ENCODE measurements at regions not wholly inside any gene's neighbourhood (a gene's known extent, or its start where the extent isn't known, plus 50 kb on each side); places are given as distances from the start of the nearest gene placed in this dataset.

- WGBS (ENCODE audit: insufficient coverage), result no CpG with 5 or more reads among the region's 1 CpG
Measured at GRCh38 chr18:43625582-43625981, 348.3 kb upstream of the SYT4 start.

GRCh38 chr18:43627848-43628530, 350.7 kb upstream of the SYT4 start:
- no peak overlapping the region for H3K27ac ChIP-seq (ENCODE audit: low read length)
- DNase-seq, result no peak
- 80% methylated on average over 2 of the region's 3 CpGs for WGBS (ENCODE audit: insufficient coverage)

More at GRCh38 chr18:43625582-43625981, 348.3 kb upstream of the SYT4 start:
- H3K36me3 ChIP-seq (ENCODE audit: control insufficient read depth, insufficient read depth, low read length), result no peaks in the 10 kb centered on the region
- H3K27ac ChIP-seq (ENCODE audit: low read length), result no peak overlapping the region
- DNase-seq, result no peak
- no peaks in the 10 kb centered on the region for H3K27me3 ChIP-seq (ENCODE audit: control insufficient read depth, insufficient read depth, low read length)
- no peaks in the 10 kb centered on the region for H3K4me1 ChIP-seq (ENCODE audit: control insufficient read depth, insufficient read depth, low read length)
- no peaks in the 10 kb centered on the region for H3K9me3 ChIP-seq (replicated peaks; ENCODE audit: control insufficient read depth, low read depth, low read length)
- H3K4me3 ChIP-seq (ENCODE audit: low read length), result no peak overlapping the region

GRCh38 chr18:43634994-43635393, 357.7 kb upstream of the SYT4 start:
- H3K27ac ChIP-seq (ENCODE audit: low read length), result no peak overlapping the region
- no CpG with 5 or more reads among the region's 2 CpGs for WGBS (ENCODE audit: insufficient coverage)
- no peaks in the 10 kb centered on the region for H3K4me1 ChIP-seq (ENCODE audit: control insufficient read depth, insufficient read depth, low read length)
- H3K4me3 ChIP-seq (ENCODE audit: low read length), result no peak overlapping the region
- no peaks in the 10 kb centered on the region for H3K27me3 ChIP-seq (ENCODE audit: control insufficient read depth, insufficient read depth, low read length)
- peaks cover 4% of the 10 kb centered on the region for H3K9me3 ChIP-seq (replicated peaks; ENCODE audit: control insufficient read depth, low read depth, low read length)
- no peak for DNase-seq
- H3K36me3 ChIP-seq (ENCODE audit: control insufficient read depth, insufficient read depth, low read length), result no peaks in the 10 kb centered on the region

More at GRCh38 chr18:43627848-43628530, 350.7 kb upstream of the SYT4 start:
- Histone ChIP-seq H3K4me3 (ENCODE audit: low read length) (no peak overlapping the region), H3K27me3 (ENCODE audit: control insufficient read depth, insufficient read depth, low read length) (no peaks in the 10 kb centered on the region), H3K36me3 (ENCODE audit: control insufficient read depth, insufficient read depth, low read length) (no peaks in the 10 kb centered on the region), H3K4me1 (ENCODE audit: control insufficient read depth, insufficient read depth, low read length) (no peaks in the 10 kb centered on the region), H3K9me3 (replicated peaks; ENCODE audit: control insufficient read depth, low read depth, low read length) (no peaks in the 10 kb centered on the region)

- Histone ChIP-seq H3K36me3 (ENCODE audit: control insufficient read depth, insufficient read depth, low read length) (no peaks in the 10 kb centered on the region), H3K27me3 (ENCODE audit: control insufficient read depth, insufficient read depth, low read length) (no peaks in the 10 kb centered on the region), H3K9me3 (replicated peaks; ENCODE audit: control insufficient read depth, low read depth, low read length) (peaks cover 4% of the 10 kb centered on the region), H3K4me1 (ENCODE audit: control insufficient read depth, insufficient read depth, low read length) (no peaks in the 10 kb centered on the region), H3K27ac (ENCODE audit: low read length) (no peak overlapping the region), H3K4me3 (ENCODE audit: low read length) (no peak overlapping the region)
- no peak for DNase-seq
- WGBS (ENCODE audit: insufficient coverage), result no CpG with 5 or more reads among the region's 3 CpGs
Measured at GRCh38 chr18:43635397-43635796, 358.1 kb upstream of the SYT4 start.

GRCh38 chr18:43642727-43643330, 365.5 kb upstream of the SYT4 start:
- no peaks in the 10 kb centered on the region for H3K27me3 ChIP-seq (ENCODE audit: control insufficient read depth, insufficient read depth, low read length)
- H3K4me3 ChIP-seq (ENCODE audit: low read length), result no peak overlapping the region
- no CpG with 5 or more reads among the region's 4 CpGs for WGBS (ENCODE audit: insufficient coverage)
- peaks cover 5% of the 10 kb centered on the region for H3K9me3 ChIP-seq (replicated peaks; ENCODE audit: control insufficient read depth, low read depth, low read length)
- peak overlapping the region; percentile 10 for H3K27ac ChIP-seq (ENCODE audit: low read length)
- H3K4me1 ChIP-seq (ENCODE audit: control insufficient read depth, insufficient read depth, low read length), result no peaks in the 10 kb centered on the region
- no peaks in the 10 kb centered on the region for H3K36me3 ChIP-seq (ENCODE audit: control insufficient read depth, insufficient read depth, low read length)
- DNase-seq, result peak; percentile 57

- no peak overlapping the region for H3K4me3 ChIP-seq (ENCODE audit: low read length)
- H3K36me3 ChIP-seq (ENCODE audit: control insufficient read depth, insufficient read depth, low read length), result no peaks in the 10 kb centered on the region
- H3K27me3 ChIP-seq (ENCODE audit: control insufficient read depth, insufficient read depth, low read length), result no peaks in the 10 kb centered on the region
- DNase-seq, result no peak
- WGBS (ENCODE audit: insufficient coverage), result no CpG with 5 or more reads among the region's 2 CpGs
- H3K9me3 ChIP-seq (replicated peaks; ENCODE audit: control insufficient read depth, low read depth, low read length), result no peaks in the 10 kb centered on the region
- no peak overlapping the region for H3K27ac ChIP-seq (ENCODE audit: low read length)
- H3K4me1 ChIP-seq (ENCODE audit: control insufficient read depth, insufficient read depth, low read length), result no peaks in the 10 kb centered on the region
Measured at GRCh38 chr18:43648002-43648401, 370.7 kb upstream of the SYT4 start.

- no peaks in the 10 kb centered on the region for H3K27me3 ChIP-seq (ENCODE audit: control insufficient read depth, insufficient read depth, low read length)
Measured at GRCh38 chr18:43649649-43650357, 372.5 kb upstream of the SYT4 start.

GRCh38 chr18:43650426-43650825, 373.1 kb upstream of the SYT4 start:
- no peak overlapping the region for H3K27ac ChIP-seq (ENCODE audit: low read length)
- WGBS (ENCODE audit: insufficient coverage), result no CpG with 5 or more reads among the region's 2 CpGs
- no peak overlapping the region for H3K4me3 ChIP-seq (ENCODE audit: low read length)
- no peaks in the 10 kb centered on the region for H3K9me3 ChIP-seq (replicated peaks; ENCODE audit: control insufficient read depth, low read depth, low read length)
- no peaks in the 10 kb centered on the region for H3K27me3 ChIP-seq (ENCODE audit: control insufficient read depth, insufficient read depth, low read length)
- H3K4me1 ChIP-seq (ENCODE audit: control insufficient read depth, insufficient read depth, low read length), result no peaks in the 10 kb centered on the region
- peak; percentile 90 for DNase-seq
- H3K36me3 ChIP-seq (ENCODE audit: control insufficient read depth, insufficient read depth, low read length), result no peaks in the 10 kb centered on the region

More at GRCh38 chr18:43649649-43650357, 372.5 kb upstream of the SYT4 start:
- WGBS (ENCODE audit: insufficient coverage), result no CpG with 5 or more reads among the region's 1 CpG
- H3K4me3 ChIP-seq (ENCODE audit: low read length), result no peak overlapping the region
- H3K4me1 ChIP-seq (ENCODE audit: control insufficient read depth, insufficient read depth, low read length), result no peaks in the 10 kb centered on the region
- DNase-seq, result no peak
- no peaks in the 10 kb centered on the region for H3K36me3 ChIP-seq (ENCODE audit: control insufficient read depth, insufficient read depth, low read length)
- H3K9me3 ChIP-seq (replicated peaks; ENCODE audit: control insufficient read depth, low read depth, low read length), result no peaks in the 10 kb centered on the region
- no peak overlapping the region for H3K27ac ChIP-seq (ENCODE audit: low read length)

- no peaks in the 10 kb centered on the region for H3K4me1 ChIP-seq (ENCODE audit: control insufficient read depth, insufficient read depth, low read length)
- H3K36me3 ChIP-seq (ENCODE audit: control insufficient read depth, insufficient read depth, low read length), result no peaks in the 10 kb centered on the region
- H3K9me3 ChIP-seq (replicated peaks; ENCODE audit: control insufficient read depth, low read depth, low read length), result no peaks in the 10 kb centered on the region
- no peak overlapping the region for H3K27ac ChIP-seq (ENCODE audit: low read length)
- DNase-seq, result no peak
- no peak overlapping the region for H3K4me3 ChIP-seq (ENCODE audit: low read length)
- no peaks in the 10 kb centered on the region for H3K27me3 ChIP-seq (ENCODE audit: control insufficient read depth, insufficient read depth, low read length)
- no CpG with 5 or more reads among the region's 2 CpGs for WGBS (ENCODE audit: insufficient coverage)
Measured at GRCh38 chr18:43651057-43651456, 373.8 kb upstream of the SYT4 start.

- WGBS (ENCODE audit: insufficient coverage), result no CpG with 5 or more reads among the region's 2 CpGs
- H3K9me3 ChIP-seq (replicated peaks; ENCODE audit: control insufficient read depth, low read depth, low read length), result no peaks in the 10 kb centered on the region
- H3K36me3 ChIP-seq (ENCODE audit: control insufficient read depth, insufficient read depth, low read length), result no peaks in the 10 kb centered on the region
- no peaks in the 10 kb centered on the region for H3K27me3 ChIP-seq (ENCODE audit: control insufficient read depth, insufficient read depth, low read length)
- no peak overlapping the region for H3K4me3 ChIP-seq (ENCODE audit: low read length)
- no peak overlapping the region for H3K27ac ChIP-seq (ENCODE audit: low read length)
- no peak for DNase-seq
- H3K4me1 ChIP-seq (ENCODE audit: control insufficient read depth, insufficient read depth, low read length), result no peaks in the 10 kb centered on the region
Measured at GRCh38 chr18:43656547-43656946, 379.3 kb upstream of the SYT4 start.

All from muscle of leg (tissue), 3 donors.